Sigmoid colon (tissue), 3 donors: ENCODE measurements at regions not wholly inside any gene's neighbourhood (a gene's known extent, or its start where the extent isn't known, plus 50 kb on each side); places are given as distances from the start of the nearest gene placed in this dataset.

Source experiments
- CTCF ChIP-seq, 4 experiments: fragments of 450-650 bp in 3 of 4; fragments of 200-600 bp in 1 of 4; IDR thresholded peaks; one replicate each; pipeline ENCODE4 v1.5.1; 2016 to 2019; ENCODE audit warnings: antibody characterized with exemption in 4 of 4, mild to moderate bottlenecking in 3 of 4, moderate library complexity in 2 of 4
- POLR2A ChIP-seq, 2 donors: fragments of 450-650 bp; IDR thresholded peaks; one replicate each; pipeline ENCODE4 v1.6.1; 2016; ENCODE audit warnings: antibody characterized with exemption in 2 of 2, mild to moderate bottlenecking in 2 of 2, moderate library complexity in 2 of 2

DNA sequence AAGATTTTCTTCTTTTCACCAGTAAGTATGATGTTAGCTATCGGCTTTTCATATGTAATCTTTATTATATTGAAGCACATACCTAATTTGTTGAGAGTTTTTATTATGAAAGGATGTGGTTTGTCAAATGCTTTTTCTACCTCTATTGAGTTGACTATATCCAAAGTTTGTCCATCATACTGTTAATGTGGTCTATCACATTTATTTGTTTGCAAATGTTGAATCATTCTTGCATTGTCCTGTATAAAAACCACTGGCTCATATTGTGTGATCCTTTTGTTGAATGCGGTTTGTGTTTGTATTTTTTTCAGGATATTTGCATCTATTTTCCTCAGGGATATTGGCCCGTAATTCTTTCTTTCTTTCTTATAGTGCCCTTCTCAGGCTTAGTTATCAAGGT lies 675.5 kb downstream of the NUP35 start:
- TF ChIP-seq CTCF (IDR thresholded peaks at IDR 0.05) (no peak), POLR2A (IDR thresholded peaks at IDR 0.05) (no peak)
